SK-N-SH treated with all-trans-retinoic acid at 6 μM for 48 hours (cell line): ENCODE measurements at regions not wholly inside any gene's neighbourhood (a gene's known extent, or its start where the extent isn't known, plus 50 kb on each side); places are given as distances from the start of the nearest gene placed in this dataset.

Experiments used
- CREB5 ChIP-seq: fragments of 250-450 bp; sonication (Bioruptor Pico); IDR thresholded peaks from 2 replicates; pipeline ENCODE4 v1.5.1; 2020; ENCODE audit warnings: low read depth, mild to moderate bottlenecking, moderate library complexity
- ESRRG ChIP-seq: fragments of 250-450 bp; sonication (Bioruptor Pico); IDR thresholded peaks from 2 replicates; pipeline ENCODE4 v1.6.1; 2021; ENCODE audit warnings: mild to moderate bottlenecking
- OSR1 ChIP-seq: fragments of 250-450 bp; sonication (Bioruptor Pico); IDR thresholded peaks from 2 replicates; pipeline ENCODE4 v1.8.0; 2022; ENCODE audit warnings: moderate library complexity, mild to moderate bottlenecking, inconsistent platforms
- PATZ1 ChIP-seq: fragments of 250-450 bp; sonication (Bioruptor Pico); IDR thresholded peaks from 2 replicates; pipeline ENCODE4 v1.8.0; 2020; ENCODE audit warnings: mild to moderate bottlenecking, moderate library complexity, borderline replicate concordance
- RARB ChIP-seq: fragments of 250-450 bp; sonication (Bioruptor Pico); IDR thresholded peaks from 2 replicates; pipeline ENCODE4 v1.8.0; 2021; ENCODE audit warnings: mild to moderate bottlenecking, moderate library complexity
- TSHZ2 ChIP-seq: fragments of 250-450 bp; sonication (Bioruptor Pico); IDR thresholded peaks from 2 replicates; pipeline ENCODE4 v1.5.0; 2020; ENCODE audit warnings: mild to moderate bottlenecking, moderate library complexity
- ZFP3 ChIP-seq: fragments of 250-450 bp; sonication (Bioruptor Pico); IDR thresholded peaks from 2 replicates; pipeline ENCODE4 v1.5.0; 2020; ENCODE audit warnings: mild to moderate bottlenecking, moderate library complexity
- ZFP30 ChIP-seq: fragments of 450-650 bp; formaldehyde crosslinking; IDR thresholded peaks from 2 replicates; pipeline ENCODE4 v1.5.0; 2022; ENCODE audit warnings: mild to moderate bottlenecking, moderate library complexity
- ZNF8 ChIP-seq: fragments of 450-650 bp; formaldehyde crosslinking; IDR thresholded peaks from 2 replicates; pipeline ENCODE4 v1.5.0; 2020; ENCODE audit warnings: mild to moderate bottlenecking, moderate library complexity

GRCh38 chr4:42282081-42282901 is 115.0 kb upstream of the SHISA3 start:
- TF ChIP-seq RARB (CRISPR knock-in tag), result no peak
- no peak for TF ChIP-seq ESRRG (CRISPR knock-in tag)
- TF ChIP-seq OSR1, result no peak
- TF ChIP-seq ZFP3 (CRISPR knock-in tag), result no peak
- no peak for TF ChIP-seq PATZ1 (CRISPR knock-in tag)
- TF ChIP-seq ZNF8 (CRISPR knock-in tag), result no peak
- no peak for TF ChIP-seq ZFP30 (CRISPR knock-in tag)
- TF ChIP-seq CREB5 (CRISPR knock-in tag), result no peak
- TF ChIP-seq TSHZ2 (CRISPR knock-in tag), result no peak
